Activated CD8-positive, alpha-beta T cell treated with anti-CD3 and anti-CD28 coated beads for 36 hours (primary cell): ENCODE measurements at regions not wholly inside any gene's neighbourhood (a gene's known extent, or its start where the extent isn't known, plus 50 kb on each side); places are given as distances from the start of the nearest gene placed in this dataset.
"Not testable (repeated sequence)": the region's sequence is repeated elsewhere in the genome, so short reads cannot be mapped to it uniquely, and the experiment has no call there.

Experiments used
- ATAC-seq: fragments of 200-7000 bp; cut with Tn5 transposase; one replicate; pipeline ENCODE4 v1.10.0; 2021; ENCODE audit warnings: mild to moderate bottlenecking, moderate library complexity
- CTCF ChIA-PET: fragments of 350-600 bp; sonication (Branson Sonifier 250); formaldehyde crosslinking; loops from one replicate; lab custom pipeline; 2021; ENCODE audit warnings: antibody characterized with exemption; lab: Charles Lee
- POLR2A ChIA-PET: fragments of 350-600 bp; sonication (Branson Sonifier 250); formaldehyde crosslinking; loops from one replicate; lab custom pipeline; 2021; ENCODE audit warnings: antibody characterized with exemption; lab: Charles Lee
- DNase-seq: peaks from one replicate; pipeline ENCODE4 v3.0.0-alpha.2; 2020
- H3K27ac Mint-ChIP-seq: one replicate; pipeline ENCODE4 v1.8.0; 2021; ENCODE audit warnings: mild to moderate bottlenecking, mixed read lengths
- H3K27me3 Mint-ChIP-seq: one replicate; pipeline ENCODE4 v1.8.0; 2021; ENCODE audit warnings: mixed read lengths
- H3K36me3 Mint-ChIP-seq: one replicate; pipeline ENCODE4 v1.8.0; 2021; ENCODE audit warnings: low read depth, mixed read lengths
- H3K4me1 Mint-ChIP-seq: one replicate; pipeline ENCODE4 v1.8.0; 2021; ENCODE audit warnings: low read depth, mixed read lengths
- H3K4me3 Mint-ChIP-seq: one replicate; pipeline ENCODE4 v1.8.0; 2021; ENCODE audit warnings: mild to moderate bottlenecking, moderate library complexity, mixed read lengths
- H3K9me3 Mint-ChIP-seq: one replicate; pipeline ENCODE4 v1.8.0; 2021; ENCODE audit warnings: mixed read lengths
- CTCF ChIP-seq: fragments of 200-600 bp; IDR thresholded peaks from one replicate; pipeline ENCODE4 v1.8.0; 2022; ENCODE audit warnings: antibody characterized with exemption, mild to moderate bottlenecking
- intact Hi-C: fragments of 100-400 bp; cut with micrococcal nuclease; formaldehyde crosslinking; loops from one replicate; pipeline ENCODE4 v1.10.0; 2022

GRCh38 chr1:55517036-55517435, 301.9 kb upstream of the USP24 start:
- Mint-ChIP-seq H3K4me1 (no peaks in the 10 kb centered on the region), H3K36me3 (no peaks in the 10 kb centered on the region), H3K9me3 (no peaks in the 10 kb centered on the region), H3K27me3 (peaks cover 4% of the 10 kb centered on the region), H3K4me3 (no peak overlapping the region), H3K27ac (no peak overlapping the region)
- intact Hi-C loops = no loop called here
- DNase-seq (no peak), ATAC-seq (no peak)
- POLR2A ChIA-PET = no interaction called here
- no peak for TF ChIP-seq CTCF
- CTCF ChIA-PET = interaction anchor here (1.2 kb wide), 1 partner anchor 9 kb away, joined by 3 read pairs; no protein-coding TSS in a partner anchor

- intact Hi-C loops, ATAC-seq, H3K27me3 Mint-ChIP-seq, H3K4me1 Mint-ChIP-seq, H3K4me3 Mint-ChIP-seq, POLR2A ChIA-PET, H3K36me3 Mint-ChIP-seq, DNase-seq, H3K27ac Mint-ChIP-seq, H3K9me3 Mint-ChIP-seq: not testable (repeated sequence)
- CTCF ChIA-PET = interaction anchor here (1.3 kb wide), 1 partner anchor 139 kb away, joined by 6 read pairs; no protein-coding TSS in a partner anchor
These were observed 299.4 kb upstream of the USP24 start for GRCh38 chr1:55514571-55514970.

DNA sequence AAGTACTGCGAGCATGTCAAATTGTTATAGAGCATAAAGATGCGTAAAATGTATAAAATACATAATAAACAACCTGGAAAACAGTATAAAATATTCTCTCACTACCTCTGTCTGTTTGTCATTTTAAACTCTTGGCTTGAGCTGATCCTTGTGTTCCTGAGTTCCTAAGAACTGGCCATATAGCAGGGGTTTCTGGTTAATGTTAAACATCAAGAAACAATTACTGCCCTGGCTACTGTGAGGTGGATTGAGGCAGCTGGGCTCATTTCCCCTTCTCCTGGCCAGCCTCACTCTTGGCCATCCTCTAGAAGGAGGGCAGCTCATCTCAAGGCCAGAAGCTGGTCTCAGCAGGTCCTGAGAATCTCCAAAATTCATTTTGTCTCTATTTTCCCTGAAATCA, 297.3 kb upstream of the USP24 start:
- Mint-ChIP-seq H3K4me3 (no peak overlapping the region), H3K27me3 (peaks cover 7% of the 10 kb centered on the region), H3K36me3 (no peaks in the 10 kb centered on the region), H3K9me3 (no peaks in the 10 kb centered on the region), H3K4me1 (no peaks in the 10 kb centered on the region), H3K27ac (no peak overlapping the region)
- DNase-seq = no peak
- ChIA-PET CTCF (interaction anchor here (1.2 to 1.5 kb wide), 2 partner anchors 11 to 58 kb away, joined by 3 read pairs; no protein-coding TSS in a partner anchor), POLR2A (no interaction called here)
- no peak for ATAC-seq
- intact Hi-C loops = no loop called here
- TF ChIP-seq CTCF = no peak

DNA sequence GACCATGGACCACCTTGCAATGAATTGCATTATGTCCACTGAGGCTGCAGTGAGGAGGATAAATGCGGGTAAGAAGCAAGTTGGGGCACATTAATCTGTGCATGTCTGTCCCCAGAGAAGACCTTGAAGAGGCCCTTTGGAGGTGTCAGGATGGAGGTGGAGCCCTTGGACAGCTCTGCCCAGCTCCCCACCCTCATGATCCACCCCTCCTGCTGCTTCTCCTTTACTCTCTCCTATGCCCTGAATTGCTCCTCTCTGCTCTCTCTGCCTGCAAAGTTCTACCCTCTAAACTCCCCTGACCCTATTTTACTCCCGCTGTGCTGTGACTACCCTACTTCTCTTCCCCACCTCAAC, 292.4 kb upstream of the USP24 start:
- peaks cover 7% of the 10 kb centered on the region for H3K27me3 Mint-ChIP-seq
- ATAC-seq = no peak
- no peak for DNase-seq
- POLR2A ChIA-PET = no interaction called here
- no peaks in the 10 kb centered on the region for H3K9me3 Mint-ChIP-seq
- intact Hi-C loops = no loop called here
- H3K36me3 Mint-ChIP-seq = no peaks in the 10 kb centered on the region
- H3K4me1 Mint-ChIP-seq = no peaks in the 10 kb centered on the region
- TF ChIP-seq CTCF = no peak
- CTCF ChIA-PET = no interaction called here
- no peak overlapping the region for H3K27ac Mint-ChIP-seq
- H3K4me3 Mint-ChIP-seq = no peak overlapping the region

- Mint-ChIP-seq H3K4me3 (no peak overlapping the region), H3K36me3 (no peaks in the 10 kb centered on the region), H3K9me3 (no peaks in the 10 kb centered on the region), H3K27ac (no peak overlapping the region), H3K27me3 (peaks cover 7% of the 10 kb centered on the region), H3K4me1 (no peaks in the 10 kb centered on the region)
- ChIA-PET POLR2A (no interaction called here), CTCF (no interaction called here)
- no peak for TF ChIP-seq CTCF
- DNase-seq (no peak), ATAC-seq (no peak)
- intact Hi-C loops = no loop called here
These were observed 291.8 kb upstream of the USP24 start for GRCh38 chr1:55506740-55507577.
